GM19099 (cell line): ENCODE measurements at regions not wholly inside any gene's neighbourhood (a gene's known extent, or its start where the extent isn't known, plus 50 kb on each side); places are given as distances from the start of the nearest gene placed in this dataset.

Source experiments
- POLR2A ChIP-seq: IDR thresholded peaks from 3 replicates; pipeline ENCODE4 v1.6.1; 2011; ENCODE audit warnings: low read depth; ENCODE audit not compliant: insufficient read length; ENCODE audit errors: extremely low read depth

GRCh38 chr1:83548311-83548710 is 450.6 kb downstream of the TTLL7 start:
- no peak for TF ChIP-seq POLR2A

GRCh38 chr1:83547901-83548300 is 451.0 kb downstream of the TTLL7 start:
- TF ChIP-seq POLR2A: no peak

GRCh38 chr1:83546874-83547273 is 452.1 kb downstream of the TTLL7 start:
- TF ChIP-seq POLR2A: no peak

- TF ChIP-seq POLR2A: no peak
These were observed 453.7 kb downstream of the TTLL7 start for GRCh38 chr1:83545066-83545862.

- TF ChIP-seq POLR2A: no peak
These were observed 455.5 kb downstream of the TTLL7 start for GRCh38 chr1:83543222-83543973.

GRCh38 chr1:83531521-83532309 is 467.2 kb downstream of the TTLL7 start:
- TF ChIP-seq POLR2A: no peak

GRCh38 chr1:83530506-83530905 is 468.4 kb downstream of the TTLL7 start:
- no peak for TF ChIP-seq POLR2A

- TF ChIP-seq POLR2A: no peak
These were observed 470.9 kb downstream of the TTLL7 start for GRCh38 chr1:83527987-83528386.

- no peak for TF ChIP-seq POLR2A
These were observed 478.1 kb downstream of the TTLL7 start for GRCh38 chr1:83520797-83521196.

- no peak for TF ChIP-seq POLR2A
These were observed 482.6 kb downstream of the TTLL7 start for GRCh38 chr1:83516369-83516768.

GRCh38 chr1:83515578-83516154 is 483.3 kb downstream of the TTLL7 start:
- TF ChIP-seq POLR2A: no peak

GRCh38 chr1:83512373-83513193 is 486.3 kb downstream of the TTLL7 start:
- no peak for TF ChIP-seq POLR2A

GRCh38 chr1:83511146-83511726 is 487.7 kb downstream of the TTLL7 start:
- no peak for TF ChIP-seq POLR2A

GRCh38 chr1:83509301-83509781 is 489.6 kb downstream of the TTLL7 start:
- TF ChIP-seq POLR2A: no peak

GRCh38 chr1:83508485-83509151 is 490.3 kb downstream of the TTLL7 start:
- TF ChIP-seq POLR2A: no peak
